CD4-positive, alpha-beta memory T cell (primary cell): ENCODE measurements at regions not wholly inside any gene's neighbourhood (a gene's known extent, or its start where the extent isn't known, plus 50 kb on each side); places are given as distances from the start of the nearest gene placed in this dataset.

Experiments
- CTCF ChIA-PET: fragments of 350-600 bp; sonication (Branson Sonifier 250); formaldehyde crosslinking; loops from one replicate; lab custom pipeline; 2021; ENCODE audit warnings: inconsistent platforms; ENCODE audit not compliant: partially characterized antibody; lab: Charles Lee
- POLR2A ChIA-PET: fragments of 350-600 bp; sonication (Branson Sonifier 250); formaldehyde crosslinking; loops from one replicate; lab custom pipeline; 2021; ENCODE audit not compliant: partially characterized antibody; lab: Charles Lee
- DNase-seq, 5 donors: peaks; one replicate each; pipeline versions ENCODE4 v3.0.0 to v3.0.0-alpha.2; 2020 to 2022; ENCODE audit warnings: mixed read lengths in 1 of 5
- H3K27ac ChIP-seq: one replicate; pipeline ENCODE4 v1.7.0; 2013; ENCODE audit warnings: low read depth, low read length
- H3K27me3 ChIP-seq: 2 replicates; pipeline ENCODE4 v1.7.0; 2013; ENCODE audit warnings: mild to moderate bottlenecking, low read length, moderate library complexity; ENCODE audit not compliant: insufficient read depth
- H3K36me3 ChIP-seq: 2 replicates; pipeline ENCODE4 v1.7.0; 2013; ENCODE audit warnings: mild to moderate bottlenecking, low read length, moderate library complexity; ENCODE audit not compliant: insufficient read depth
- H3K4me1 ChIP-seq: 2 replicates; pipeline ENCODE4 v1.7.0; 2013; ENCODE audit warnings: mild to moderate bottlenecking, low read length, moderate library complexity; ENCODE audit not compliant: insufficient read depth
- H3K4me3 ChIP-seq, 2 donors: one replicate each; pipeline ENCODE4 v1.7.0; 2013; ENCODE audit warnings: low read length in 2 of 2, mild to moderate bottlenecking in 1 of 2
- H3K9me3 ChIP-seq, 2 donors: one replicate each; pipeline ENCODE4 v1.7.0; 2013; ENCODE audit warnings: low read length in 2 of 2, control low read depth in 1 of 2; ENCODE audit not compliant: control insufficient read depth in 1 of 2
- H3K27ac Mint-ChIP-seq, 7 donors: one replicate each; pipeline ENCODE4 v1.8.0; 2020 to 2021; ENCODE audit warnings: mixed read lengths in 7 of 7, mild to moderate bottlenecking in 6 of 7, inconsistent platforms in 3 of 7, moderate library complexity in 3 of 7
- H3K27me3 Mint-ChIP-seq, 2 donors: one replicate each; pipeline ENCODE4 v1.8.0; 2020 to 2021; ENCODE audit warnings: mixed read lengths in 2 of 2
- H3K36me3 Mint-ChIP-seq, 2 donors: one replicate each; pipeline ENCODE4 v1.8.0; 2020 to 2021; ENCODE audit warnings: mixed read lengths in 2 of 2, inconsistent platforms in 1 of 2, mild to moderate bottlenecking in 1 of 2
- H3K4me1 Mint-ChIP-seq, 4 donors: one replicate each; pipeline ENCODE4 v1.8.0; 2020 to 2021; ENCODE audit warnings: mixed read lengths in 4 of 4, mild to moderate bottlenecking in 1 of 4
- H3K4me3 Mint-ChIP-seq, 8 donors: one replicate each; pipeline ENCODE4 v1.8.0; 2020 to 2021; ENCODE audit warnings: mixed read lengths in 8 of 8, mild to moderate bottlenecking in 7 of 8, moderate library complexity in 6 of 8, inconsistent platforms in 3 of 8
- H3K9me3 Mint-ChIP-seq, 8 donors: one replicate each; pipeline ENCODE4 v1.8.0; 2020 to 2021; ENCODE audit warnings: mixed read lengths in 8 of 8, mild to moderate bottlenecking in 5 of 8, inconsistent platforms in 3 of 8, moderate library complexity in 1 of 8
- intact Hi-C: fragments of 100-400 bp; cut with micrococcal nuclease; formaldehyde crosslinking; loops from one replicate; pipeline ENCODE4 v1.15.1; 2023

- Histone ChIP-seq H3K27me3 (no peaks in the 10 kb centered on the region), H3K36me3 (no peaks in the 10 kb centered on the region), H3K27ac (no peak overlapping the region), H3K4me1 (no peaks in the 10 kb centered on the region), H3K9me3 (no peaks in the 10 kb centered on the region), H3K4me3 (no peak overlapping the region)
- Mint-ChIP-seq H3K4me3 (no peak overlapping the region), H3K9me3 (no peaks in the 10 kb centered on the region), H3K4me1 (no peaks in the 10 kb centered on the region), H3K27me3 (peaks cover 18 to 21% of the 10 kb centered on the region in 2 donors), H3K27ac (no peak overlapping the region), H3K36me3 (no peaks in the 10 kb centered on the region)
- intact Hi-C loops: no loop called here
- DNase-seq: no peak
- CTCF ChIA-PET: no interaction called here
- POLR2A ChIA-PET: no interaction called here
These were observed 247.7 kb downstream of the SOD2 start for GRCh38 chr6:159445351-159445750.

- H3K27ac ChIP-seq: no peak overlapping the region
- Mint-ChIP-seq H3K27ac (no peak overlapping the region), H3K4me1 (no peaks in the 10 kb centered on the region), H3K36me3 (no peaks in the 10 kb centered on the region), H3K9me3 (no peaks in the 10 kb centered on the region), H3K27me3 (peaks cover 18 to 21% of the 10 kb centered on the region in 2 donors), H3K4me3 (no peak overlapping the region)
- H3K9me3 ChIP-seq: no peaks in the 10 kb centered on the region
- no peaks in the 10 kb centered on the region for H3K27me3 ChIP-seq
- no peaks in the 10 kb centered on the region for H3K4me1 ChIP-seq
- DNase-seq: no peak
- ChIA-PET POLR2A (no interaction called here), CTCF (no interaction called here)
- no peak overlapping the region for H3K4me3 ChIP-seq
- intact Hi-C loops: no loop called here
- H3K36me3 ChIP-seq: no peaks in the 10 kb centered on the region
These were observed 248.8 kb downstream of the SOD2 start for GRCh38 chr6:159444056-159444760.

GRCh38 chr6:159443417-159443920, 249.6 kb downstream of the SOD2 start:
- Mint-ChIP-seq H3K9me3 (no peaks in the 10 kb centered on the region), H3K36me3 (no peaks in the 10 kb centered on the region), H3K27me3 (peaks cover 18 to 20% of the 10 kb centered on the region in 2 donors), H3K4me1 (no peaks in the 10 kb centered on the region), H3K27ac (no peak overlapping the region), H3K4me3 (no peak overlapping the region)
- Histone ChIP-seq H3K36me3 (no peaks in the 10 kb centered on the region), H3K9me3 (no peaks in the 10 kb centered on the region), H3K27me3 (no peaks in the 10 kb centered on the region), H3K4me3 (no peak overlapping the region), H3K27ac (no peak overlapping the region), H3K4me1 (no peaks in the 10 kb centered on the region)
- intact Hi-C loops: no loop called here
- POLR2A ChIA-PET: no interaction called here
- CTCF ChIA-PET: no interaction called here
- DNase-seq: no peak

DNA sequence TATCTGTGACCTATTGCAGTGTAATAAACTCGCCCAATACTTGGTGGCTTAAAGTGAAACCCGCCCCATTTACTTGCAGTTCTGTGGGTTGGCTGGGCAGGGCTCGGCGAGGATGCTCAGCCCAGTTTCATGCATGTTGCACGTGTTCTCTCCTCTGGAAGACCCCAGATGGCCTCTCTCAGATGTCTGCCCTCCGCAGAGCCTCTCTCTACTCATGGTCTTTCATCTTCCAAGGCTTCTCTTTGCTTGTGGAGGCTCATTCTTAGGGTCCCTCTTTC, 251.4 kb downstream of the SOD2 start:
- H3K27me3 ChIP-seq: no peaks in the 10 kb centered on the region
- Mint-ChIP-seq H3K27ac (no peak overlapping the region), H3K27me3 (peaks cover 6 to 11% of the 10 kb centered on the region in 2 donors), H3K9me3 (no peaks in the 10 kb centered on the region), H3K36me3 (no peaks in the 10 kb centered on the region), H3K4me1 (no peaks in the 10 kb centered on the region), H3K4me3 (no peak overlapping the region)
- CTCF ChIA-PET: no interaction called here
- POLR2A ChIA-PET: no interaction called here
- intact Hi-C loops: no loop called here
- H3K4me3 ChIP-seq: no peak overlapping the region
- no peaks in the 10 kb centered on the region for H3K36me3 ChIP-seq
- H3K9me3 ChIP-seq: no peaks in the 10 kb centered on the region
- H3K4me1 ChIP-seq: no peaks in the 10 kb centered on the region
- DNase-seq: no peak
- no peak overlapping the region for H3K27ac ChIP-seq

DNA sequence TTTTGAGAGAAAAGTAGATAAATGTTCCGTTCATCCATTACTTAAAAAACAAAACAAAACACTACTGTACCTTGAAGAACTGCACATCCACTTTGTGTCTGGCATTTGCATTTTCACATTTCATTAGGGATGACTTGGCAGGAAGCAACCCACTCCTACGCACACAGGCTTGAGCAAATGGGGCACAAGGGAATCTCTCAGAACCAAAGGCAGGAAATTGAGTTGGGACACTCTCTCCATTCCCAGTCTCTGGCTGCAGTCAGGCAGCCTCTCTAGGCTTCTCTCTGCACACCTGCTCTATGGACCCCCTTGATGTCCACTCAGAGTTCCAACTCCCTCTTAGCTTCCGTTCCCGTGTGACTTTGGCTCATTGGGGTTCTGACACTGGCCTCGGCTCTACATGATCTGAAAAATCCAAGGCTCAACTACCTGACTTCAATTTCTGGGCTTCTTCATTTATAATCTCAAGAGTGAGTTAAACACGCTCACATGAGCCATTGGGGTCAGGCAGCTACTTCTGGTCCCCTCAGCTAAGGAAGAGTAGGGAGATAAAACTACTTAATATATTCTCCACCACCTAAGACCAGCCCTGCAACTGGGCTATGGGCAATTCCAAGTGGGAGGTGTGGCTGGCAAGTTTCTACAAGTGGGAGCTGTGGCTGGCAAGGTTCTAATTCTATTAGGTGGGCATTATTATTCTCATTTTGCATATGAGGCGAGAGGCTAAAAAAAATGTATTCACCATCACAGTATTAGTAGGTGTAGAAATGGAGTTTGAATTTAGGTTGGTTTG, 251.9 kb downstream of the SOD2 start:
- DNase-seq: no peak
- intact Hi-C loops: no loop called here
- H3K4me3 Mint-ChIP-seq: no peak overlapping the region
- H3K4me1 Mint-ChIP-seq: no peaks in the 10 kb centered on the region
- Histone ChIP-seq H3K36me3 (no peaks in the 10 kb centered on the region), H3K27me3 (no peaks in the 10 kb centered on the region), H3K4me3 (no peak overlapping the region), H3K9me3 (no peaks in the 10 kb centered on the region), H3K27ac (no peak overlapping the region), H3K4me1 (no peaks in the 10 kb centered on the region)
- POLR2A ChIA-PET: no interaction called here
- CTCF ChIA-PET: no interaction called here
- peaks cover 6 to 13% of the 10 kb centered on the region in 2 donors for H3K27me3 Mint-ChIP-seq
- H3K36me3 Mint-ChIP-seq: no peaks in the 10 kb centered on the region
- no peaks in the 10 kb centered on the region for H3K9me3 Mint-ChIP-seq
- no peak overlapping the region for H3K27ac Mint-ChIP-seq

- Histone ChIP-seq H3K4me3 (no peak overlapping the region), H3K9me3 (no peaks in the 10 kb centered on the region), H3K36me3 (no peaks in the 10 kb centered on the region), H3K27ac (no peak overlapping the region), H3K4me1 (no peaks in the 10 kb centered on the region), H3K27me3 (no peaks in the 10 kb centered on the region)
- Mint-ChIP-seq H3K36me3 (no peaks in the 10 kb centered on the region), H3K9me3 (peaks cover 0 to 5% (median 0%) of the 10 kb centered on the region in 8 donors), H3K27ac (no peak overlapping the region), H3K4me1 (no peaks in the 10 kb centered on the region), H3K27me3 (peaks cover 7 to 13% of the 10 kb centered on the region in 2 donors), H3K4me3 (no peak overlapping the region)
- ChIA-PET CTCF (no interaction called here), POLR2A (no interaction called here)
- DNase-seq: no peak
- intact Hi-C loops: no loop called here
These were observed 252.7 kb downstream of the SOD2 start for GRCh38 chr6:159440349-159440748.

DNA sequence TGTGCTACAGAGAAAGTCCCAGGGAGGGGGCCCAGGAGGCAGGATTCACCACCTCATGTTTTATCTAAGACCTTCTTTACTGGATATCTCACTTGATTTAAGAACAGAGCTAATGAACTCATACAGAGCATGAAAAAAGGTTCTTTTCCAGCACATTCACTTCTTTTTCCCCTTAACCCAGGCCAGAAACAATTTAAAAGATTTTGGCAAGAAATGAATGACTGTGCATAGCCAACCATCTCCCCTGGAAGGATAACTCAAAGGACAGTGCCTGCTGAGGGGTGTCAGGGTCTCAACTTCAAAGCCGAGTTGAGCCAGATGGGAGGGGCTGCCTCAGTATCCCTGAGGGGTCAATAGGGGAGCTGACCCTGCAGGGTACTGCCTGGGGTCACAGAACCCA, 253.4 kb downstream of the SOD2 start:
- peaks cover 0 to 10% (median 5%) of the 10 kb centered on the region in 8 donors for H3K9me3 Mint-ChIP-seq
- no peak overlapping the region for H3K27ac ChIP-seq

More for the DNA sequence above, 253.4 kb downstream of the SOD2 start:
- no peaks in the 10 kb centered on the region for H3K36me3 ChIP-seq
- ChIA-PET POLR2A (no interaction called here), CTCF (no interaction called here)
- Mint-ChIP-seq H3K36me3 (no peaks in the 10 kb centered on the region), H3K27ac (no peak overlapping the region), H3K27me3 (peaks cover 7 to 13% of the 10 kb centered on the region in 2 donors), H3K4me1 (no peaks in the 10 kb centered on the region), H3K4me3 (no peak overlapping the region)
- H3K4me3 ChIP-seq: no peak overlapping the region
- no peaks in the 10 kb centered on the region for H3K9me3 ChIP-seq
- intact Hi-C loops: no loop called here
- no peak for DNase-seq
- no peaks in the 10 kb centered on the region for H3K4me1 ChIP-seq
- H3K27me3 ChIP-seq: no peaks in the 10 kb centered on the region
